Embryonic facial prominence (tissue), 1 donor: ENCODE measurements at regions not wholly inside any gene's neighbourhood (a gene's known extent, or its start where the extent isn't known, plus 50 kb on each side); places are given as distances from the start of the nearest gene placed in this dataset.

Experiments
- DNase-seq: peaks from one replicate; pipeline ENCODE4 v3.0.0-alpha.2; 2016; ENCODE audit errors: extremely low spot score

GRCh38 chr6:170114956-170115855 is 175.7 kb downstream of the DLL1 start:
- DNase-seq: no peak

- no peak for DNase-seq
Measured at GRCh38 chr6:170114187-170114945, 176.5 kb downstream of the DLL1 start.

- no peak for DNase-seq
Measured at GRCh38 chr6:170113141-170113540, 177.7 kb downstream of the DLL1 start.

GRCh38 chr6:170112583-170112860 is 178.4 kb downstream of the DLL1 start:
- no peak for DNase-seq

GRCh38 chr6:170111816-170112582 is 178.9 kb downstream of the DLL1 start:
- DNase-seq: no peak

- no peak for DNase-seq
Measured at GRCh38 chr6:170111141-170111664, 179.7 kb downstream of the DLL1 start.

- no peak for DNase-seq
Measured at GRCh38 chr6:170110201-170111140, 180.4 kb downstream of the DLL1 start.

GRCh38 chr6:170108890-170109587 is 181.8 kb downstream of the DLL1 start:
- DNase-seq: no peak

- no peak for DNase-seq
Measured at GRCh38 chr6:170108456-170108855, 182.4 kb downstream of the DLL1 start.

GRCh38 chr6:170107606-170108222 is 183.2 kb downstream of the DLL1 start:
- DNase-seq: no peak

GRCh38 chr6:170106906-170107525 is 183.9 kb downstream of the DLL1 start:
- DNase-seq: no peak

GRCh38 chr6:170102582-170103481 is 188.0 kb downstream of the DLL1 start:
- DNase-seq: no peak

- DNase-seq: no peak
Measured at GRCh38 chr6:170102038-170102437, 188.8 kb downstream of the DLL1 start.

GRCh38 chr6:170101281-170102035 is 189.4 kb downstream of the DLL1 start:
- DNase-seq: no peak

- DNase-seq: no peak
Measured at GRCh38 chr6:170100046-170100445, 190.8 kb downstream of the DLL1 start.

GRCh38 chr6:170099387-170099786 is 191.5 kb downstream of the DLL1 start:
- DNase-seq: no peak

GRCh38 chr6:170098428-170099170 is 192.3 kb downstream of the DLL1 start:
- no peak for DNase-seq
